GM06990 (cell line): ENCODE measurements at regions not wholly inside any gene's neighbourhood (a gene's known extent, or its start where the extent isn't known, plus 50 kb on each side); places are given as distances from the start of the nearest gene placed in this dataset.

Source experiments
- DNase-seq: peaks from one replicate; pipeline ENCODE4 v3.0.0-alpha.2; 2011; ENCODE audit not compliant: insufficient read length; ENCODE audit errors: extremely low read depth
- H3K27me3 ChIP-seq: replicated peaks from 2 replicates; pipeline ENCODE4 v1.6.0; 2011; ENCODE audit warnings: low read length; ENCODE audit not compliant: control insufficient read depth, insufficient read depth
- H3K36me3 ChIP-seq: 2 replicates; pipeline ENCODE4 v1.5.1; 2011; ENCODE audit warnings: low read length; ENCODE audit not compliant: control insufficient read depth, insufficient read depth
- H3K4me3 ChIP-seq: replicated peaks from 2 replicates; pipeline ENCODE4 v1.5.1; 2011; ENCODE audit warnings: low read depth, mild to moderate bottlenecking, control low read depth, low read length
- CTCF ChIP-seq: IDR thresholded peaks from 2 replicates; pipeline ENCODE4 v1.5.1; 2011; ENCODE audit warnings: low read length, control low read depth, mild to moderate bottlenecking, inconsistent platforms; ENCODE audit not compliant: insufficient read depth, poor library complexity, severe bottlenecking

GRCh38 chr5:142439207-142439860 is 114.5 kb upstream of the SPRY4 start:
- DNase-seq: no peak
- Histone ChIP-seq H3K4me3 (no peak overlapping the region), H3K27me3 (peaks cover 4% of the 10 kb centered on the region; the same call in 1 of the 2 replicates), H3K36me3 (no peaks in the 10 kb centered on the region)
- TF ChIP-seq CTCF: no peak

GRCh38 chr5:142438573-142438972 is 113.8 kb upstream of the SPRY4 start:
- TF ChIP-seq CTCF: no peak
- no peak for DNase-seq
- Histone ChIP-seq H3K27me3 (peaks cover 4% of the 10 kb centered on the region; the same call in 1 of the 2 replicates), H3K36me3 (no peaks in the 10 kb centered on the region), H3K4me3 (no peak overlapping the region)

GRCh38 chr5:142437563-142437962 is 112.7 kb upstream of the SPRY4 start:
- no peaks in the 10 kb centered on the region for H3K36me3 ChIP-seq
- TF ChIP-seq CTCF: no peak
- peaks cover 4% of the 10 kb centered on the region; the same call in 1 of the 2 replicates for H3K27me3 ChIP-seq
- no peak overlapping the region for H3K4me3 ChIP-seq
- DNase-seq: no peak

GRCh38 chr5:142435410-142436115 is 110.7 kb upstream of the SPRY4 start:
- no peak for DNase-seq
- Histone ChIP-seq H3K27me3 (peaks cover 1% of the 10 kb centered on the region; the same call in 1 of the 2 replicates), H3K4me3 (no peak overlapping the region), H3K36me3 (no peaks in the 10 kb centered on the region)
- TF ChIP-seq CTCF: no peak

GRCh38 chr5:142434322-142434612 is 109.4 kb upstream of the SPRY4 start:
- Histone ChIP-seq H3K27me3 (no peaks in the 10 kb centered on the region; the same call in 1 of the 2 replicates), H3K4me3 (no peak overlapping the region), H3K36me3 (no peaks in the 10 kb centered on the region)
- DNase-seq: no peak
- TF ChIP-seq CTCF: no peak
